Body of pancreas (tissue), 4 donors: ENCODE measurements at regions not wholly inside any gene's neighbourhood (a gene's known extent, or its start where the extent isn't known, plus 50 kb on each side); places are given as distances from the start of the nearest gene placed in this dataset.

Source experiments
- POLR2A ChIP-seq, 3 donors: fragments of 450-650 bp; IDR thresholded peaks; one replicate each; pipeline ENCODE4 v1.6.1; 2016; ENCODE audit warnings: antibody characterized with exemption in 3 of 3, mild to moderate bottlenecking in 2 of 3
- TF ChIP-seq, protein P1 (sequence below), 7 experiments: fragments of 450-650 bp in 4 of 7; fragments of 200-600 bp in 3 of 7; sonication (generic) in 3 of 7; IDR thresholded peaks; one replicate each; pipeline ENCODE4 v1.5.1; 2016 to 2019; ENCODE audit warnings: antibody characterized with exemption in 7 of 7

DNA sequence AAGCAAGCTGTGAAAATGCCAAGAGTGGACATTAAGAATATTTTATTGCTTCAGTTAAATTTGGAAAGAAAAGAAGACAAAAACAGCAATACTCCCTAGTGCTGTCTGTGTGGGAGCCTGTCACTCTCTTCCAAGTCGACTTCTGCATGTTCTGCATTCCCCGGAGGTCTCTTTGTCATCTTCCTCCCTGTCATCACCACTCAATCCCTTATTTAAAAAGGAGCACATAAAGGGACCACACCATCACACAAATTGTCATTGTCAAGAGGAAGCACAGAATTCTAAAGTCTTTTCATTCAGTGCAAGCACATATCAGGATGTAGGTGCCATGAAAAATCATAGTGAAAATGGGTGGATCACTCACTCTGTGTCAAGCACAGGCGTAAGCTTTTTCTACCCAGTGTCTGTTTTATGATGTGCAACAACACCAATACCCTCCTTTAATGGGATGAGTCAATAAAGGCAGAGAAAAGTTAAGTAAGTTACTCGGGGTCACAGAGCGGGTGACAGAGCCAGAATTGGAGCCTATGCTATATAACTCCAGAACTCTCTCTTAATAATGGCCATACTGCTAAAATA is 222.4 kb upstream of the HNMT start:
- no peak for TF ChIP-seq POLR2A (IDR thresholded peaks at IDR 0.05)
- TF ChIP-seq, protein P1, sequence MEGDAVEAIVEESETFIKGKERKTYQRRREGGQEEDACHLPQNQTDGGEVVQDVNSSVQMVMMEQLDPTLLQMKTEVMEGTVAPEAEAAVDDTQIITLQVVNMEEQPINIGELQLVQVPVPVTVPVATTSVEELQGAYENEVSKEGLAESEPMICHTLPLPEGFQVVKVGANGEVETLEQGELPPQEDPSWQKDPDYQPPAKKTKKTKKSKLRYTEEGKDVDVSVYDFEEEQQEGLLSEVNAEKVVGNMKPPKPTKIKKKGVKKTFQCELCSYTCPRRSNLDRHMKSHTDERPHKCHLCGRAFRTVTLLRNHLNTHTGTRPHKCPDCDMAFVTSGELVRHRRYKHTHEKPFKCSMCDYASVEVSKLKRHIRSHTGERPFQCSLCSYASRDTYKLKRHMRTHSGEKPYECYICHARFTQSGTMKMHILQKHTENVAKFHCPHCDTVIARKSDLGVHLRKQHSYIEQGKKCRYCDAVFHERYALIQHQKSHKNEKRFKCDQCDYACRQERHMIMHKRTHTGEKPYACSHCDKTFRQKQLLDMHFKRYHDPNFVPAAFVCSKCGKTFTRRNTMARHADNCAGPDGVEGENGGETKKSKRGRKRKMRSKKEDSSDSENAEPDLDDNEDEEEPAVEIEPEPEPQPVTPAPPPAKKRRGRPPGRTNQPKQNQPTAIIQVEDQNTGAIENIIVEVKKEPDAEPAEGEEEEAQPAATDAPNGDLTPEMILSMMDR (IDR thresholded peaks at IDR 0.05) = no peak
